Lower lobe of right lung (tissue), 2 donors: ENCODE measurements at regions not wholly inside any gene's neighbourhood (a gene's known extent, or its start where the extent isn't known, plus 50 kb on each side); places are given as distances from the start of the nearest gene placed in this dataset.

Source experiments
- ATAC-seq, 2 donors: fragments of 200-7000 bp; cut with Tn5 transposase; one replicate each; pipeline ENCODE4 v1.9.1; 2020 to 2022; ENCODE audit warnings: mild to moderate bottlenecking in 2 of 2, moderate library complexity in 2 of 2
- DNase-seq: peaks from one replicate; pipeline ENCODE4 v3.0.0-alpha.2; 2020
- H3K27ac ChIP-seq: fragments of 200-600 bp; one replicate; pipeline ENCODE4 v1.8.0; 2022
- H3K27me3 ChIP-seq: fragments of 200-600 bp; one replicate; pipeline ENCODE4 v1.8.0; 2022; ENCODE audit warnings: low read depth
- H3K36me3 ChIP-seq: fragments of 200-600 bp; one replicate; pipeline ENCODE4 v1.8.0; 2022; ENCODE audit warnings: mild to moderate bottlenecking
- H3K4me1 ChIP-seq: fragments of 200-600 bp; one replicate; pipeline ENCODE4 v1.8.0; 2022
- H3K4me3 ChIP-seq: fragments of 200-600 bp; one replicate; pipeline ENCODE4 v1.8.0; 2022; ENCODE audit warnings: mild to moderate bottlenecking
- H3K9me3 ChIP-seq: fragments of 200-600 bp; one replicate; pipeline ENCODE4 v1.8.0; 2022
- intact Hi-C: fragments of 100-400 bp; cut with DNase I; formaldehyde crosslinking; loops from one replicate; pipeline ENCODE4 v1.11.0; 2022
- TF ChIP-seq, protein P1 (sequence below): fragments of 200-600 bp; IDR thresholded peaks from one replicate; pipeline ENCODE4 v1.8.0; 2022; ENCODE audit warnings: antibody characterized with exemption, mild to moderate bottlenecking
- donor health status: DM: no; HTN: yes; CAD: no; lungs with severe emphysema.

DNA sequence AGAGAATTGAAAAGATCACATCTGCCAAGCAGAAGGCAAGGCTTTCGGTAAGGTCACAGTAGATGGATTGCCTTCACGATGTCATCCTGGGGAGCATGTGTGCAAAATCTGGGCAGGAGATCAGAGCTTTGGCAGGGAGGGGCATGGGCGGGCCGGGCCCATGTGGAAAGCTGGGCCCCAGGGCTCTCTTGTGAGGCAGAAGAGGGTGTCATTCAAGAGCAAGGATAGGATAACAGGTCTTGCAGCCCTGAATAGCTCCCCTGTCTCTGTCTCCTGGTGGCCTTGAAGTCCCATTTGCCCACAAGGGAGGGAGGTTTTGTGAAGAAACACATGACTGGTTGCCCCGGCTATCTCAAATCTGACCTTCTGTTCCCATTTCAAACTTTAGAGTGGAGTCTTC, 172.0 kb downstream of the OPA1 start:
- Histone ChIP-seq H3K27ac (no peak overlapping the region), H3K4me1 (no peaks in the 10 kb centered on the region), H3K27me3 (no peaks in the 10 kb centered on the region), H3K9me3 (no peaks in the 10 kb centered on the region), H3K36me3 (no peaks in the 10 kb centered on the region), H3K4me3 (no peak overlapping the region)
- intact Hi-C loops = no loop called here
- no peak for DNase-seq
- TF ChIP-seq, protein P1, sequence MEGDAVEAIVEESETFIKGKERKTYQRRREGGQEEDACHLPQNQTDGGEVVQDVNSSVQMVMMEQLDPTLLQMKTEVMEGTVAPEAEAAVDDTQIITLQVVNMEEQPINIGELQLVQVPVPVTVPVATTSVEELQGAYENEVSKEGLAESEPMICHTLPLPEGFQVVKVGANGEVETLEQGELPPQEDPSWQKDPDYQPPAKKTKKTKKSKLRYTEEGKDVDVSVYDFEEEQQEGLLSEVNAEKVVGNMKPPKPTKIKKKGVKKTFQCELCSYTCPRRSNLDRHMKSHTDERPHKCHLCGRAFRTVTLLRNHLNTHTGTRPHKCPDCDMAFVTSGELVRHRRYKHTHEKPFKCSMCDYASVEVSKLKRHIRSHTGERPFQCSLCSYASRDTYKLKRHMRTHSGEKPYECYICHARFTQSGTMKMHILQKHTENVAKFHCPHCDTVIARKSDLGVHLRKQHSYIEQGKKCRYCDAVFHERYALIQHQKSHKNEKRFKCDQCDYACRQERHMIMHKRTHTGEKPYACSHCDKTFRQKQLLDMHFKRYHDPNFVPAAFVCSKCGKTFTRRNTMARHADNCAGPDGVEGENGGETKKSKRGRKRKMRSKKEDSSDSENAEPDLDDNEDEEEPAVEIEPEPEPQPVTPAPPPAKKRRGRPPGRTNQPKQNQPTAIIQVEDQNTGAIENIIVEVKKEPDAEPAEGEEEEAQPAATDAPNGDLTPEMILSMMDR = no peak
- no peak for ATAC-seq

DNA sequence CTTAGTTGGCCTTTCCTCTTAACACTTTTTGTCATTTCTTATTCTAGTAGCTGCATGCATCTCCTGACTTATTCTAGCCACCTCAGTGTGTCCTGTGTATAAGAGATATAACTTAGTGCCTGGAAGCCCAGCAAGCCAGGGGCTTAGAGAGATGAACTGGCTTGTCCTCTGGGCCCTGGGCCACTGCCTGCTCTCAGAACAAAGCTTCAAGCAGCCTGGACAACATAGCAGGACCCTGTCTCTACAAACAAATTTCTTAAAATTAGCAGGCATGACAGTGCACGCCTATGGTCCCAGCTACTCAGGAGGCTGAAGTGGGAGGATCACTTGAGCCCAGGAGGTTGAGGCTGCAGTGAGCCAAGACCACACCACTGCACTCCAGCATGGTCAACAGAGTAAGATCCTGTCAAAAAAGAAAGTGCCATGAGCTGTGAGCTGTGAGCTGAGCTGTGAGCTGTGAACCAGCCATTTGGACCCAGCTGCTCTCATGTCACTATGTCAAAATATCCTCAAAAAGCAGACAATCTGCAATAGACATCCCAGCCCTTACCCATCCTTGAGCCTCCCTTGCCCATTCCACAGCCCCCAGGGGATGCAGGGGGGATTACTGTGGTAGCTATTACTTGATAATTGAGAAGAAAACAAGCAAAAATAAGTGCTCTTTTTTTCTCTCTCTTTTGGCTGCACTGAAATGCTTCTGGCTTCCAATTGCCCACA, 174.5 kb downstream of the OPA1 start:
- Histone ChIP-seq H3K27me3 (no peaks in the 10 kb centered on the region), H3K4me1 (no peaks in the 10 kb centered on the region), H3K36me3 (no peaks in the 10 kb centered on the region), H3K9me3 (no peaks in the 10 kb centered on the region), H3K27ac (no peak overlapping the region), H3K4me3 (no peak overlapping the region)
- no peak for ATAC-seq
- no peak for DNase-seq
- intact Hi-C loops = no loop called here
- TF ChIP-seq, protein P1 = no peak

DNA sequence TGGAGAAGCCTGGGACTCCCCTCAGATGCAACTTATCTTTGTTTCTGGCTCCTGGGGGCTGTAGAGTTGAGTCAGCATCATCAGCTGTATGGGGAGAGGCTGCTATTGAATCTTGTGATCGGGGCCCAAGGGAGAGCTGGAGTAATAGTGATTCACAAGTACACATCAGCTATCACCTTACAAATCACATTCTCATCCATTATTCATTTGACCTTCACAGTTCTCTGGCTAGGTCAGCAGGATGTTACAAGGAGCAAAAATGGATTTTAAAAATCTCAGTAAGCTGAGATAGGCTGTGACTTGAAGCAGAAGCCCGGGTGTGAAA, 175.0 kb downstream of the OPA1 start:
- no peak for DNase-seq
- intact Hi-C loops = no loop called here
- H3K27ac ChIP-seq = no peak overlapping the region
- ATAC-seq = no peak
- H3K36me3 ChIP-seq = no peaks in the 10 kb centered on the region
- no peaks in the 10 kb centered on the region for H3K9me3 ChIP-seq
- TF ChIP-seq, protein P1 = no peak
- no peaks in the 10 kb centered on the region for H3K27me3 ChIP-seq
- H3K4me3 ChIP-seq = no peak overlapping the region
- no peaks in the 10 kb centered on the region for H3K4me1 ChIP-seq

DNA sequence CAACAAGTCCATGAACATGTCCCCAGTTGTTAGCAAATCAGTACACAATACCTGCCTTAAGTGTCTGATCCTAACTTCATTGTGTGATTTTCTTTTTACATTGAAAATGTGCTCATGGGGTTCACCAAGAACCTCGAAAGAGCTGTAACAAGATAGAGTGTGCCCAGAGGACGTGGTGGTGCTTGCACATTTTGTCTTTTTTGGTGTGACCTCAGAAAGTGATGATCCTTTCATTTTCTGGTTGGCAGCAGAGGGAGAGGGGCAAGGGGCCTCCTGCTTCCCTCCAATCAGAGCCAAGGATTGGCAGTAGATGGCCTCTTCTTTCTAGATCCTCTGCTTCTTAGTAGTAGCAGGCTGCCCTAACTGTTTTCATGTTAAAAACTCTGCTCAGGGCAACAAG, 176.4 kb downstream of the OPA1 start:
- Histone ChIP-seq H3K36me3 (no peaks in the 10 kb centered on the region), H3K4me3 (no peak overlapping the region), H3K9me3 (no peaks in the 10 kb centered on the region), H3K27ac (no peak overlapping the region), H3K27me3 (no peaks in the 10 kb centered on the region), H3K4me1 (no peaks in the 10 kb centered on the region)
- DNase-seq = no peak
- TF ChIP-seq, protein P1 = no peak
- intact Hi-C loops = no loop called here
- no peak for ATAC-seq

DNA sequence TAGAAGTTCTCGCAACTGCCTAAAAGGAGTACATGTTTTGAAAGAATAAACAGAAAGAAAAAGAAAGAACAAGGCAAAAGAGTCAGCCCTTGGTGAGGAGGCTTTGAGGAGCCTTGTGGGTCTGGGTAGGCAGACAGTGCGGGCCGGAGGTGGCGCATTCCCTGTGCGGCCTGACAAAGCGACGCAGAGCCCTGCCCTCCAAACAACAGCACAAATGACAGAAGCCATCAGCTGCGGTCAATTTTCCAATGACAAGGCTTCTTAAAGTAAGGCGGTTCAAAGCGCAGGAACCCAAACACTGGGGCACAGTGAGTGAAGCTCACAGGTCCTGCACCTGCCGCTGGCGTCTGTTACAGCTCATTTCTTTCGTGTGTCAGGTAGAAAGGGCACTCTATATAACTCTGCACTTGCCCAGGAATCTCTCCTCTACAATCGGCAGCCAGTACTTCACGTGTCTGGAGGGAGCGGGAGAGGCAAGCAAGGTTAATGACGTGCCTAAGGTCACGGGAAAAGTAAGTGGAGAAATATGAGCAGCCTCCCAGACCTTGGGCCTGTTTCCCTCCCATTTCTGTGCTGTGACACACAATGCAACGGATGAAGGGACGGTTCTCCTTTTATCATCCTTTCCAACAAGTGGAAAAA, 178.1 kb downstream of the OPA1 start:
- intact Hi-C loops = no loop called here
- Histone ChIP-seq H3K9me3 (no peaks in the 10 kb centered on the region), H3K36me3 (no peaks in the 10 kb centered on the region), H3K4me1 (no peaks in the 10 kb centered on the region), H3K4me3 (no peak overlapping the region), H3K27ac (no peak overlapping the region), H3K27me3 (no peaks in the 10 kb centered on the region)
- ATAC-seq = no peak
- no peak for DNase-seq
- TF ChIP-seq, protein P1 = no peak
